Stimulated activated naive CD8-positive, alpha-beta T cell treated with anti-CD3 and anti-CD28 coated beads, Interleukin-15, amount 100 ng/mL, for 72 hours (primary cell): ENCODE measurements at regions not wholly inside any gene's neighbourhood (a gene's known extent, or its start where the extent isn't known, plus 50 kb on each side); places are given as distances from the start of the nearest gene placed in this dataset.

Experiments
- ATAC-seq: fragments of 150-1000 bp; cut with Tn5 transposase; 2 replicates; pipeline ENCODE4 v1.10.0; 2021; ENCODE audit warnings: mild to moderate bottlenecking, moderate library complexity
- DNase-seq, 2 donors: peaks; one replicate each; pipeline ENCODE4 v3.0.0; 2021 to 2022
- H3K27ac Mint-ChIP-seq, 2 donors: one replicate each; pipeline ENCODE4 v1.8.0; 2022; ENCODE audit warnings: mild to moderate bottlenecking in 2 of 2, mixed read lengths in 2 of 2, moderate library complexity in 2 of 2
- H3K27me3 Mint-ChIP-seq: one replicate; pipeline ENCODE4 v1.8.0; 2022; ENCODE audit warnings: mixed read lengths
- H3K4me1 Mint-ChIP-seq: one replicate; pipeline ENCODE4 v1.8.0; 2022; ENCODE audit warnings: mild to moderate bottlenecking, mixed read lengths
- H3K4me3 Mint-ChIP-seq, 2 donors: one replicate each; pipeline ENCODE4 v1.8.0; 2022; ENCODE audit warnings: mild to moderate bottlenecking in 2 of 2, mixed read lengths in 2 of 2, moderate library complexity in 1 of 2
- H3K9me3 Mint-ChIP-seq, 2 donors: one replicate each; pipeline ENCODE4 v1.8.0; 2022; ENCODE audit warnings: mixed read lengths in 2 of 2

- no peak overlapping the region for H3K27ac Mint-ChIP-seq
- no peak for ATAC-seq
Observed at GRCh38 chr5:145708169-145708568, 127.0 kb downstream of the PRELID2 start.

GRCh38 chr5:145704724-145705123 lies 130.4 kb downstream of the PRELID2 start:
- Mint-ChIP-seq H3K4me3 (no peak overlapping the region), H3K4me1 (no peaks in the 10 kb centered on the region), H3K27ac (no peak overlapping the region), H3K27me3 (no peaks in the 10 kb centered on the region), H3K9me3 (no peaks in the 10 kb centered on the region)
- DNase-seq (no peak), ATAC-seq (no peak)

More at GRCh38 chr5:145708169-145708568, 127.0 kb downstream of the PRELID2 start:
- DNase-seq, result no peak
- no peaks in the 10 kb centered on the region for H3K9me3 Mint-ChIP-seq
- no peaks in the 10 kb centered on the region for H3K4me1 Mint-ChIP-seq
- no peaks in the 10 kb centered on the region for H3K27me3 Mint-ChIP-seq
- H3K4me3 Mint-ChIP-seq, result no peak overlapping the region

GRCh38 chr5:145703856-145704255 lies 131.3 kb downstream of the PRELID2 start:
- DNase-seq, result no peak
- no peak for ATAC-seq
- H3K4me1 Mint-ChIP-seq, result no peaks in the 10 kb centered on the region
- H3K27ac Mint-ChIP-seq, result no peak overlapping the region
- no peaks in the 10 kb centered on the region for H3K9me3 Mint-ChIP-seq
- H3K4me3 Mint-ChIP-seq, result no peak overlapping the region
- no peaks in the 10 kb centered on the region for H3K27me3 Mint-ChIP-seq

- Mint-ChIP-seq H3K4me3 (no peak overlapping the region), H3K9me3 (no peaks in the 10 kb centered on the region), H3K27ac (no peak overlapping the region), H3K4me1 (no peaks in the 10 kb centered on the region), H3K27me3 (no peaks in the 10 kb centered on the region)
- DNase-seq (no peak), ATAC-seq (no peak)
Observed at GRCh38 chr5:145701404-145701803, 133.7 kb downstream of the PRELID2 start.

GRCh38 chr5:145699846-145700245 lies 135.3 kb downstream of the PRELID2 start:
- DNase-seq (no peak), ATAC-seq (no peak)
- H3K9me3 Mint-ChIP-seq, result no peaks in the 10 kb centered on the region
- no peaks in the 10 kb centered on the region for H3K27me3 Mint-ChIP-seq
- no peak overlapping the region for H3K27ac Mint-ChIP-seq
- H3K4me3 Mint-ChIP-seq, result no peak overlapping the region
- H3K4me1 Mint-ChIP-seq, result no peaks in the 10 kb centered on the region

- no peaks in the 10 kb centered on the region for H3K27me3 Mint-ChIP-seq
- peak; percentile 46 for ATAC-seq
- H3K27ac Mint-ChIP-seq, result no peak overlapping the region
- H3K9me3 Mint-ChIP-seq, result no peaks in the 10 kb centered on the region
- no peak for DNase-seq
- H3K4me3 Mint-ChIP-seq, result no peak overlapping the region
- H3K4me1 Mint-ChIP-seq, result no peaks in the 10 kb centered on the region
Observed at GRCh38 chr5:145697251-145697990, 137.7 kb downstream of the PRELID2 start.

- Mint-ChIP-seq H3K27me3 (no peaks in the 10 kb centered on the region), H3K27ac (no peak overlapping the region), H3K4me3 (no peak overlapping the region), H3K4me1 (no peaks in the 10 kb centered on the region), H3K9me3 (peaks cover 0 to 6% of the 10 kb centered on the region in 2 donors)
- no peak for DNase-seq
- ATAC-seq, result no peak
Observed at GRCh38 chr5:145689235-145689634, 145.9 kb downstream of the PRELID2 start.

GRCh38 chr5:145687943-145688342 lies 147.2 kb downstream of the PRELID2 start:
- Mint-ChIP-seq H3K4me1 (no peaks in the 10 kb centered on the region), H3K4me3 (no peak overlapping the region), H3K9me3 (peaks cover 0 to 6% of the 10 kb centered on the region in 2 donors), H3K27ac (no peak overlapping the region), H3K27me3 (no peaks in the 10 kb centered on the region)
- ATAC-seq, result no peak
- no peak for DNase-seq

- H3K9me3 Mint-ChIP-seq, result peaks cover 0 to 6% of the 10 kb centered on the region in 2 donors
- H3K4me3 Mint-ChIP-seq, result no peak overlapping the region
- no peaks in the 10 kb centered on the region for H3K4me1 Mint-ChIP-seq
- no peak overlapping the region for H3K27ac Mint-ChIP-seq
- DNase-seq (no peak), ATAC-seq (no peak)
- H3K27me3 Mint-ChIP-seq, result no peaks in the 10 kb centered on the region
Observed at GRCh38 chr5:145685417-145685816, 149.7 kb downstream of the PRELID2 start.

GRCh38 chr5:145683431-145683830 lies 151.7 kb downstream of the PRELID2 start:
- H3K4me3 Mint-ChIP-seq, result no peak overlapping the region
- no peaks in the 10 kb centered on the region for H3K27me3 Mint-ChIP-seq
- DNase-seq, result no peak
- no peaks in the 10 kb centered on the region for H3K4me1 Mint-ChIP-seq
- H3K27ac Mint-ChIP-seq, result no peak overlapping the region
- peaks cover 0 to 6% of the 10 kb centered on the region in 2 donors for H3K9me3 Mint-ChIP-seq
- no peak for ATAC-seq

- ATAC-seq, result no peak
- DNase-seq, result no peak
- Mint-ChIP-seq H3K9me3 (peaks cover 0 to 6% of the 10 kb centered on the region in 2 donors), H3K4me3 (no peak overlapping the region), H3K27me3 (no peaks in the 10 kb centered on the region), H3K27ac (peak overlapping the region in 1 of 2 donors; percentile 78), H3K4me1 (no peaks in the 10 kb centered on the region)
Observed at GRCh38 chr5:145682197-145682899, 152.8 kb downstream of the PRELID2 start.

- Mint-ChIP-seq H3K27ac (peak overlapping the region in 1 of 2 donors; percentile 78), H3K4me3 (no peak overlapping the region), H3K9me3 (peaks cover 0 to 6% of the 10 kb centered on the region in 2 donors), H3K27me3 (no peaks in the 10 kb centered on the region), H3K4me1 (no peaks in the 10 kb centered on the region)
- ATAC-seq, result peak; percentile 91
- peak; percentile 40 to 42 for DNase-seq
Observed at GRCh38 chr5:145681686-145682085, 153.5 kb downstream of the PRELID2 start.

GRCh38 chr5:145681216-145681615 lies 153.9 kb downstream of the PRELID2 start:
- ATAC-seq, result no peak
- Mint-ChIP-seq H3K27ac (no peak overlapping the region), H3K9me3 (peaks cover 0 to 6% of the 10 kb centered on the region in 2 donors), H3K4me3 (no peak overlapping the region), H3K27me3 (no peaks in the 10 kb centered on the region), H3K4me1 (no peaks in the 10 kb centered on the region)
- DNase-seq, result no peak

- ATAC-seq, result no peak
- no peaks in the 10 kb centered on the region for H3K4me1 Mint-ChIP-seq
- no peak overlapping the region for H3K4me3 Mint-ChIP-seq
- H3K27me3 Mint-ChIP-seq, result no peaks in the 10 kb centered on the region
- H3K9me3 Mint-ChIP-seq, result peaks cover 0 to 6% of the 10 kb centered on the region in 2 donors
- no peak overlapping the region for H3K27ac Mint-ChIP-seq
- DNase-seq, result no peak
Observed at GRCh38 chr5:145680767-145681166, 154.4 kb downstream of the PRELID2 start.

- H3K4me3 Mint-ChIP-seq, result no peak overlapping the region
- ATAC-seq, result no peak
Observed at GRCh38 chr5:145680169-145680568, 155.0 kb downstream of the PRELID2 start.

GRCh38 chr5:145678255-145678654 lies 156.9 kb downstream of the PRELID2 start:
- DNase-seq (no peak), ATAC-seq (no peak)
- Mint-ChIP-seq H3K4me3 (no peak overlapping the region), H3K27me3 (no peaks in the 10 kb centered on the region), H3K27ac (no peak overlapping the region), H3K9me3 (no peaks in the 10 kb centered on the region), H3K4me1 (no peaks in the 10 kb centered on the region)

More at GRCh38 chr5:145680169-145680568, 155.0 kb downstream of the PRELID2 start:
- H3K27ac Mint-ChIP-seq, result no peak overlapping the region
- no peaks in the 10 kb centered on the region for H3K4me1 Mint-ChIP-seq
- DNase-seq, result no peak
- H3K9me3 Mint-ChIP-seq, result peaks cover 0 to 3% of the 10 kb centered on the region in 2 donors
- H3K27me3 Mint-ChIP-seq, result no peaks in the 10 kb centered on the region
